Esophagus muscularis mucosa (tissue), 4 donors: ENCODE measurements at regions not wholly inside any gene's neighbourhood (a gene's known extent, or its start where the extent isn't known, plus 50 kb on each side); places are given as distances from the start of the nearest gene placed in this dataset.

Source experiments
- DNase-seq: peaks from one replicate; pipeline ENCODE4 v3.0.0-alpha.2; 2017; ENCODE audit errors: extremely low spot score
- H3K27ac ChIP-seq, 4 donors: fragments of 200-600 bp; sonication (generic); replicated peaks in 1 of 4; 1 replicate in 3 of 4; 2 replicates in 1 of 4; pipeline ENCODE4 v1.5.1; 2016 to 2019; ENCODE audit warnings: mild to moderate bottlenecking in 1 of 4
- H3K27me3 ChIP-seq, 4 donors: fragments of 200-600 bp; sonication (generic); one replicate each; pipeline versions ENCODE4 v1.5.1 to v1.6.0; 2016 to 2019
- H3K36me3 ChIP-seq, 4 donors: fragments of 200-600 bp; sonication (generic); one replicate each; pipeline ENCODE4 v1.5.1; 2016 to 2019
- H3K4me1 ChIP-seq, 4 donors: fragments of 200-600 bp; sonication (generic); one replicate each; pipeline ENCODE4 v1.5.1; 2016 to 2019
- H3K4me3 ChIP-seq, 4 donors: fragments of 200-600 bp; sonication (generic); 1 replicate in 2 of 4; 2 replicates in 2 of 4; pipeline ENCODE4 v1.5.1; 2016 to 2019; ENCODE audit warnings: mild to moderate bottlenecking in 4 of 4, moderate library complexity in 1 of 4
- H3K9me3 ChIP-seq, 4 donors: fragments of 200-600 bp; sonication (generic); 1 replicate in 3 of 4; 2 replicates in 1 of 4; pipeline ENCODE4 v1.5.1; 2016 to 2019
- EP300 ChIP-seq: sonication (generic); formaldehyde crosslinking; IDR thresholded peaks from one replicate; pipeline ENCODE4 v1.6.1; 2017; ENCODE audit warnings: antibody characterized with exemption
- POLR2A ChIP-seq: fragments of 450-650 bp; IDR thresholded peaks from one replicate; pipeline ENCODE4 v1.6.1; 2017; ENCODE audit warnings: antibody characterized with exemption, moderate library complexity, mild to moderate bottlenecking, low read depth
- POLR2AphosphoS5 ChIP-seq, 2 donors: sonication (generic); formaldehyde crosslinking; IDR thresholded peaks; one replicate each; pipeline ENCODE4 v1.6.1; 2017; ENCODE audit warnings: antibody characterized with exemption in 2 of 2
- WGBS: methylation state at CpG from one replicate; pipeline ENCODE4 v1.1.5; 2018; 5-methylcytosine and 5-hydroxymethylcytosine counted together
- intact Hi-C: fragments of 100-400 bp; cut with DNase I; formaldehyde crosslinking; loops from one replicate; pipeline ENCODE4 v1.15.1; 2023
- TF ChIP-seq, protein P1 (sequence below), 3 experiments: fragments of 200-600 bp in 2 of 3; fragments of 450-650 bp in 1 of 3; sonication (generic) in 2 of 3; IDR thresholded peaks; one replicate each; pipeline ENCODE4 v1.5.1; 2017 to 2019; ENCODE audit warnings: antibody characterized with exemption in 3 of 3, mild to moderate bottlenecking in 2 of 3, moderate library complexity in 1 of 3

GRCh38 chr10:44619521-44619920 is 234.6 kb upstream of the CXCL12 start:
- Histone ChIP-seq H3K9me3 (no peaks in the 10 kb centered on the region), H3K36me3 (no peaks in the 10 kb centered on the region), H3K4me1 (no peaks in the 10 kb centered on the region), H3K27ac (no peak overlapping the region), H3K27me3 (no peaks in the 10 kb centered on the region), H3K4me3 (no peak overlapping the region)
- TF ChIP-seq EP300 (no peak), POLR2AphosphoS5 (IDR thresholded peaks at IDR 0.05) (no peak), POLR2A (no peak)
- TF ChIP-seq, protein P1, sequence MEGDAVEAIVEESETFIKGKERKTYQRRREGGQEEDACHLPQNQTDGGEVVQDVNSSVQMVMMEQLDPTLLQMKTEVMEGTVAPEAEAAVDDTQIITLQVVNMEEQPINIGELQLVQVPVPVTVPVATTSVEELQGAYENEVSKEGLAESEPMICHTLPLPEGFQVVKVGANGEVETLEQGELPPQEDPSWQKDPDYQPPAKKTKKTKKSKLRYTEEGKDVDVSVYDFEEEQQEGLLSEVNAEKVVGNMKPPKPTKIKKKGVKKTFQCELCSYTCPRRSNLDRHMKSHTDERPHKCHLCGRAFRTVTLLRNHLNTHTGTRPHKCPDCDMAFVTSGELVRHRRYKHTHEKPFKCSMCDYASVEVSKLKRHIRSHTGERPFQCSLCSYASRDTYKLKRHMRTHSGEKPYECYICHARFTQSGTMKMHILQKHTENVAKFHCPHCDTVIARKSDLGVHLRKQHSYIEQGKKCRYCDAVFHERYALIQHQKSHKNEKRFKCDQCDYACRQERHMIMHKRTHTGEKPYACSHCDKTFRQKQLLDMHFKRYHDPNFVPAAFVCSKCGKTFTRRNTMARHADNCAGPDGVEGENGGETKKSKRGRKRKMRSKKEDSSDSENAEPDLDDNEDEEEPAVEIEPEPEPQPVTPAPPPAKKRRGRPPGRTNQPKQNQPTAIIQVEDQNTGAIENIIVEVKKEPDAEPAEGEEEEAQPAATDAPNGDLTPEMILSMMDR (IDR thresholded peaks at IDR 0.05): no peak
- DNase-seq: no peak
- intact Hi-C loops: no loop called here
- WGBS: 0% methylated on average over 1 of the region's 1 CpG

GRCh38 chr10:44619975-44620374 is 235.1 kb upstream of the CXCL12 start:
- no peak for DNase-seq
- Histone ChIP-seq H3K27me3 (no peaks in the 10 kb centered on the region), H3K4me1 (no peaks in the 10 kb centered on the region), H3K9me3 (no peaks in the 10 kb centered on the region), H3K27ac (no peak overlapping the region), H3K36me3 (no peaks in the 10 kb centered on the region), H3K4me3 (no peak overlapping the region)
- intact Hi-C loops: no loop called here
- 77% methylated on average over 3 of the region's 3 CpGs for WGBS
- TF ChIP-seq, protein P1 (IDR thresholded peaks at IDR 0.05): no peak
- no peak for TF ChIP-seq POLR2AphosphoS5 (IDR thresholded peaks at IDR 0.05)
- no peak for TF ChIP-seq POLR2A
- no peak for TF ChIP-seq EP300

GRCh38 chr10:44627591-44628354 is 242.9 kb upstream of the CXCL12 start:
- intact Hi-C loops: no loop called here
- no peak for DNase-seq

DNA sequence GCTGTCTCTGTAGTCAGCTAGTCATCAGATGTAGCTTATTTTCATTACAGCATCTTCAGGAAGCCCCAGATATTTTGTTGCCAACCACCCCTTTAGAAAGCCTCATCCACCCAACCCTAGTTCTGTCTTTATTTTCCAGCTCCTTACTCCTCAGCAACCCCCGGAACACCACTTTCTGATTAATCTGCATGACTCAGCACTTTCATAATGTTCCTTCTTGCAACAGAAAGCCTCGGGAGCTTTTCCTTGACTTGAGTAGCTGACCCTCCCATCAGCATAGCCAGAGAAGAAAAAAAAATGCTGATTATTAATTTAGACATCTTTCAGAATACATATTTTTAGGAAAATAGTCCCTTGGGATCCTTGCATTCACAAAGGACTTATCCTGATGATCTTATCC is 244.0 kb upstream of the CXCL12 start:
- Histone ChIP-seq H3K4me1 (peaks cover 0 to 7% (median 6%) of the 10 kb centered on the region in 4 donors), H3K36me3 (no peaks in the 10 kb centered on the region), H3K27me3 (no peaks in the 10 kb centered on the region), H3K4me3 (no peak overlapping the region), H3K9me3 (peaks cover 0 to 8% (median 2%) of the 10 kb centered on the region in 4 donors), H3K27ac (no peak overlapping the region)
- no peak for DNase-seq
- TF ChIP-seq POLR2A: no peak
- no peak for TF ChIP-seq EP300
- TF ChIP-seq POLR2AphosphoS5 (IDR thresholded peaks at IDR 0.05): no peak
- TF ChIP-seq, protein P1 (IDR thresholded peaks at IDR 0.05): no peak
- 22% methylated on average over 2 of the region's 2 CpGs for WGBS
- intact Hi-C loops: no loop called here

More at GRCh38 chr10:44627591-44628354, 242.9 kb upstream of the CXCL12 start:
- TF ChIP-seq POLR2A: no peak
- TF ChIP-seq, protein P1 (IDR thresholded peaks at IDR 0.05): no peak
- no peak for TF ChIP-seq EP300
- TF ChIP-seq POLR2AphosphoS5 (IDR thresholded peaks at IDR 0.05): no peak
- no peaks in the 10 kb centered on the region for H3K27me3 ChIP-seq
- peaks cover 0 to 7% (median 6%) of the 10 kb centered on the region in 4 donors for H3K4me1 ChIP-seq
- no peaks in the 10 kb centered on the region for H3K36me3 ChIP-seq
- WGBS: 80% methylated on average over 6 of the region's 6 CpGs
- peaks cover 0 to under 1% (median 0%) of the 10 kb centered on the region in 4 donors for H3K9me3 ChIP-seq
- no peak overlapping the region for H3K27ac ChIP-seq
- H3K4me3 ChIP-seq: no peak overlapping the region
